GM23338 (cell line): ENCODE measurements at regions not wholly inside any gene's neighbourhood (a gene's known extent, or its start where the extent isn't known, plus 50 kb on each side); places are given as distances from the start of the nearest gene placed in this dataset.

Experiments
- ATAC-seq: fragments of 200-7000 bp; cut with Tn5 transposase; 3 replicates; pipeline ENCODE4 v1.9.1; 2020
- DNase-seq: peaks from one replicate; pipeline ENCODE4 v3.0.0-alpha.2; 2015; ENCODE audit warnings: low spot score
- H2AFZ ChIP-seq: fragments of 200-600 bp; sonication (generic); 2 replicates; pipeline ENCODE4 v1.8.0; 2016; ENCODE audit warnings: antibody characterized with exemption, mild to moderate bottlenecking, moderate library complexity
- H3F3A ChIP-seq: fragments of 200-600 bp; sonication (generic); replicated peaks from 2 replicates; pipeline ENCODE4 v1.8.0; 2017; ENCODE audit warnings: antibody characterized with exemption, mixed run types, low read depth
- H3K27ac ChIP-seq: fragments of 200-600 bp; sonication (generic); 2 replicates; pipeline ENCODE4 v1.6.1; 2016; ENCODE audit warnings: low read depth
- H3K27me3 ChIP-seq: fragments of 200-600 bp; sonication (generic); 2 replicates; pipeline ENCODE4 v1.8.0; 2016; ENCODE audit warnings: mild to moderate bottlenecking, mixed run types, moderate library complexity; ENCODE audit not compliant: insufficient read depth
- H3K36me3 ChIP-seq: fragments of 200-600 bp; sonication (generic); 2 replicates; pipeline ENCODE4 v1.8.0; 2016; ENCODE audit warnings: mild to moderate bottlenecking; ENCODE audit not compliant: insufficient read depth
- H3K4me1 ChIP-seq: fragments of 200-600 bp; sonication (generic); 2 replicates; pipeline ENCODE4 v1.8.0; 2016; ENCODE audit warnings: mild to moderate bottlenecking, moderate library complexity; ENCODE audit not compliant: insufficient read depth
- H3K4me2 ChIP-seq: fragments of 200-600 bp; sonication (generic); 2 replicates; pipeline ENCODE4 v1.7.1; 2017; ENCODE audit warnings: mixed run types
- H3K4me3 ChIP-seq: fragments of 200-600 bp; sonication (generic); 2 replicates; pipeline ENCODE4 v1.6.1; 2016; ENCODE audit warnings: mixed run types
- H3K79me2 ChIP-seq: fragments of 200-600 bp; sonication (generic); replicated peaks from 2 replicates; pipeline ENCODE4 v1.8.0; 2017; ENCODE audit warnings: mild to moderate bottlenecking; ENCODE audit not compliant: insufficient read depth
- H3K9me2 ChIP-seq: fragments of 200-600 bp; sonication (generic); 2 replicates; pipeline ENCODE4 v1.8.0; 2017; ENCODE audit not compliant: insufficient read depth
- H4K20me1 ChIP-seq: fragments of 200-600 bp; sonication (generic); replicated peaks from 2 replicates; pipeline ENCODE4 v1.8.0; 2017; ENCODE audit warnings: mild to moderate bottlenecking; ENCODE audit not compliant: insufficient read depth
- H3K27ac Mint-ChIP-seq: 2 replicates; pipeline ENCODE4 v1.8.0; 2020; ENCODE audit warnings: inconsistent platforms, mild to moderate bottlenecking, moderate library complexity, mixed read lengths
- H3K27me3 Mint-ChIP-seq: 3 replicates; pipeline ENCODE4 v1.8.0; 2022; ENCODE audit warnings: low read depth, mild to moderate bottlenecking, moderate library complexity, mixed read lengths, inconsistent platforms; ENCODE audit not compliant: insufficient read depth, poor library complexity
- H3K36me3 Mint-ChIP-seq: 3 replicates; pipeline ENCODE4 v1.8.0; 2021; ENCODE audit warnings: low read depth, mild to moderate bottlenecking, inconsistent platforms, moderate library complexity, mixed read lengths
- H3K4me1 Mint-ChIP-seq: 3 replicates; pipeline ENCODE4 v1.8.0; 2020; ENCODE audit warnings: mild to moderate bottlenecking, inconsistent platforms, mixed read lengths
- H3K4me3 Mint-ChIP-seq: 3 replicates; pipeline ENCODE4 v1.8.0; 2021; ENCODE audit warnings: moderate library complexity, mild to moderate bottlenecking, inconsistent platforms, mixed read lengths
- H3K9me3 Mint-ChIP-seq: 3 replicates; pipeline ENCODE4 v1.8.0; 2020; ENCODE audit warnings: moderate library complexity, mild to moderate bottlenecking, inconsistent platforms, mixed read lengths
- CREB1 ChIP-seq: fragments of 250-450 bp; sonication (Bioruptor Pico); IDR thresholded peaks from 2 replicates; pipeline ENCODE4 v1.5.0; 2020; ENCODE audit warnings: low read depth, mild to moderate bottlenecking, moderate library complexity
- CTCF ChIP-seq, 2 experiments: fragments of 200-600 bp in 1 of 2; sonication (generic) in 1 of 2; conservative IDR thresholded peaks; 2 replicates each; pipeline versions ENCODE4 v1.5.1 to v1.6.1; 2016 to 2017; ENCODE audit warnings: antibody characterized with exemption in 2 of 2, low read depth in 2 of 2, mild to moderate bottlenecking in 2 of 2, moderate library complexity in 1 of 2
- ETS1 ChIP-seq: IDR thresholded peaks from 2 replicates; pipeline ENCODE4 v1.6.1; 2016; ENCODE audit warnings: antibody characterized with exemption
- EZH2 ChIP-seq: fragments of 200-600 bp; sonication (generic); IDR thresholded peaks from one replicate; pipeline ENCODE4 v1.8.0; 2017; ENCODE audit warnings: antibody characterized with exemption, mild to moderate bottlenecking, low read depth; ENCODE audit not compliant: unreplicated experiment
- EZH2phosphoT487 ChIP-seq: fragments of 200-600 bp; sonication (generic); IDR thresholded peaks from one replicate; pipeline ENCODE4 v1.8.1; 2018; ENCODE audit warnings: antibody characterized with exemption; ENCODE audit not compliant: unreplicated experiment
- JUNB ChIP-seq: IDR thresholded peaks from one replicate; pipeline ENCODE4 v1.6.1; 2016; ENCODE audit warnings: antibody characterized with exemption; ENCODE audit not compliant: unreplicated experiment
- NANOG ChIP-seq: IDR thresholded peaks from 2 replicates; pipeline ENCODE4 v1.6.1; 2016; ENCODE audit warnings: antibody characterized with exemption, borderline replicate concordance
- POLR2AphosphoS5 ChIP-seq: IDR thresholded peaks from 2 replicates; pipeline ENCODE4 v1.6.1; 2016; ENCODE audit warnings: antibody characterized with exemption, low read depth
- REST ChIP-seq: IDR thresholded peaks from one replicate; pipeline ENCODE4 v1.6.1; 2018; ENCODE audit warnings: antibody characterized with exemption; ENCODE audit not compliant: unreplicated experiment
- ZNF114 ChIP-seq: fragments of 250-450 bp; sonication (Bioruptor Pico); IDR thresholded peaks from 2 replicates; pipeline ENCODE4 v1.5.0; 2020; ENCODE audit warnings: mild to moderate bottlenecking, moderate library complexity
- ZNF331 ChIP-seq: fragments of 250-450 bp; sonication (Bioruptor Pico); IDR thresholded peaks from 2 replicates; pipeline ENCODE4 v1.5.0; 2020; ENCODE audit warnings: low read depth, mild to moderate bottlenecking, moderate library complexity
- ZNF462 ChIP-seq: fragments of 250-450 bp; sonication (Bioruptor Pico); IDR thresholded peaks from 2 replicates; pipeline ENCODE4 v1.5.0; 2020; ENCODE audit warnings: mild to moderate bottlenecking, moderate library complexity

GRCh38 chr2:139550873-139551272 is 770.7 kb upstream of the NXPH2 start (continued):
- no peak for TF ChIP-seq ZNF462 (CRISPR knock-in tag)

- peaks cover 14% of the 10 kb centered on the region; the same call in 2 of the 3 replicates for H3K9me3 Mint-ChIP-seq
- H4K20me1 ChIP-seq: no peaks in the 10 kb centered on the region
- H3K79me2 ChIP-seq: no peaks in the 10 kb centered on the region
- no peak overlapping the region for H3K27ac Mint-ChIP-seq
- H3K4me3 ChIP-seq: no peak overlapping the region
- no peaks in the 10 kb centered on the region for H3K9me2 ChIP-seq
- H3K27me3 Mint-ChIP-seq: peaks cover 6% of the 10 kb centered on the region
- H3F3A ChIP-seq: no peaks in the 10 kb centered on the region
- no peaks in the 10 kb centered on the region for H3K27me3 ChIP-seq
- no peak for DNase-seq
- H3K4me3 Mint-ChIP-seq: no peak overlapping the region
- ATAC-seq: no peak
- H3K36me3 Mint-ChIP-seq: peaks cover 4% of the 10 kb centered on the region; the same call in 2 of the 3 replicates
- no peak overlapping the region for H2AFZ ChIP-seq
- H3K4me1 Mint-ChIP-seq: no peaks in the 10 kb centered on the region
- H3K4me1 ChIP-seq: no peaks in the 10 kb centered on the region
- no peak overlapping the region for H3K27ac ChIP-seq
- no peak overlapping the region for H3K4me2 ChIP-seq
- no peaks in the 10 kb centered on the region for H3K36me3 ChIP-seq
- TF ChIP-seq CTCF (conservative IDR thresholded peaks at IDR 0.05; ENCODE audit: low read depth in 2 of 2) (no peak), ZNF331 (no peak), ETS1 (no peak), POLR2AphosphoS5 (no peak), JUNB (no peak), ZNF114 (CRISPR knock-in tag) (no peak), REST (no peak), EZH2 (no peak), CREB1 (CRISPR knock-in tag) (no peak), EZH2phosphoT487 (no peak), NANOG (no peak)
Observed at GRCh38 chr2:139550341-139550740, 770.2 kb upstream of the NXPH2 start.
